GM12875 (cell line): ENCODE measurements at regions not wholly inside any gene's neighbourhood (a gene's known extent, or its start where the extent isn't known, plus 50 kb on each side); places are given as distances from the start of the nearest gene placed in this dataset.

Source experiments
- H3K4me3 ChIP-seq: one replicate; pipeline ENCODE4 v1.5.1; 2011; ENCODE audit warnings: low read depth, low read length, control low read depth
- TF ChIP-seq, protein P1 (sequence below): IDR thresholded peaks from 2 replicates; pipeline ENCODE4 v1.5.1; 2011; ENCODE audit warnings: low read depth, mild to moderate bottlenecking, control low read depth, inconsistent platforms, low read length, moderate library complexity, borderline replicate concordance; ENCODE audit not compliant: insufficient read depth

DNA sequence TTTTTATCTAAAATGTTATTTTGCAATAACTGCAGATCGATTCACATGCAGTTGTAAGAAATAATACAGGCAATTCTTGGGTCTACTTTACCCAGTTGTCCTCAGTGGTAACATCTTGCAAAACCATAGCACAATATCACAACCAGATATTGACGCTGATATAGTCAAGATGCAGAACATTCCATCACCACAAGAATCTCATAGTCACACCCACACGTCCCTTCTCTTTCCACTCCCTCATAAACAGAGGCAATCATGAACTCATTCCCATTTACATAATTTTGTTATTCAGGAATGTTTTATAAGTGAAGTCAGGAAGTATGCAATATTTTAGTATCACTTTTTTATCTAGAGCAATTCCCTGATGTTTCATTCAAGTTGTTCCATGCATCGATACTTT, 797.5 kb upstream of the RAB6C start:
- TF ChIP-seq, protein P1, sequence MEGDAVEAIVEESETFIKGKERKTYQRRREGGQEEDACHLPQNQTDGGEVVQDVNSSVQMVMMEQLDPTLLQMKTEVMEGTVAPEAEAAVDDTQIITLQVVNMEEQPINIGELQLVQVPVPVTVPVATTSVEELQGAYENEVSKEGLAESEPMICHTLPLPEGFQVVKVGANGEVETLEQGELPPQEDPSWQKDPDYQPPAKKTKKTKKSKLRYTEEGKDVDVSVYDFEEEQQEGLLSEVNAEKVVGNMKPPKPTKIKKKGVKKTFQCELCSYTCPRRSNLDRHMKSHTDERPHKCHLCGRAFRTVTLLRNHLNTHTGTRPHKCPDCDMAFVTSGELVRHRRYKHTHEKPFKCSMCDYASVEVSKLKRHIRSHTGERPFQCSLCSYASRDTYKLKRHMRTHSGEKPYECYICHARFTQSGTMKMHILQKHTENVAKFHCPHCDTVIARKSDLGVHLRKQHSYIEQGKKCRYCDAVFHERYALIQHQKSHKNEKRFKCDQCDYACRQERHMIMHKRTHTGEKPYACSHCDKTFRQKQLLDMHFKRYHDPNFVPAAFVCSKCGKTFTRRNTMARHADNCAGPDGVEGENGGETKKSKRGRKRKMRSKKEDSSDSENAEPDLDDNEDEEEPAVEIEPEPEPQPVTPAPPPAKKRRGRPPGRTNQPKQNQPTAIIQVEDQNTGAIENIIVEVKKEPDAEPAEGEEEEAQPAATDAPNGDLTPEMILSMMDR = no peak
- H3K4me3 ChIP-seq = no peak overlapping the region

DNA sequence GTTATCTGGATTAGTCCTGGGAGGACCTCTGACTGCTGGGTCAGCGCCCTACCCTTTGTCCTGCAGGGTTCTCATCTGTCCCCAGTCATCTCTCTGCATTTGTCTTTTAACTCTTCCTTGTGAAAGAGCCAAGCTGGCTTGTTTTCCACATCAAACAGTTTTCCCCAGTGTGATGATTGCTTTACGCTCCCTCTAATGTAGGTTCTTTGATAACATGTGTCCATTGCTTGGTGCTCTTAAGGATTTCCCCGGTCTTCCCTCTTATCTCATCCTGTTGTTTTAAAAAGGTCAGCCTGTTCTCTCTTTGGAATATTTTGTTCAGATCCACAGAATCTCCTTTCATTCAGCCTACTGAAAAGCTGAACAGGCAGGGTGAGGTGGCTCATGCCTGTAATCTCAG, 792.1 kb upstream of the RAB6C start:
- TF ChIP-seq, protein P1 = no peak
- H3K4me3 ChIP-seq = no peak overlapping the region

DNA sequence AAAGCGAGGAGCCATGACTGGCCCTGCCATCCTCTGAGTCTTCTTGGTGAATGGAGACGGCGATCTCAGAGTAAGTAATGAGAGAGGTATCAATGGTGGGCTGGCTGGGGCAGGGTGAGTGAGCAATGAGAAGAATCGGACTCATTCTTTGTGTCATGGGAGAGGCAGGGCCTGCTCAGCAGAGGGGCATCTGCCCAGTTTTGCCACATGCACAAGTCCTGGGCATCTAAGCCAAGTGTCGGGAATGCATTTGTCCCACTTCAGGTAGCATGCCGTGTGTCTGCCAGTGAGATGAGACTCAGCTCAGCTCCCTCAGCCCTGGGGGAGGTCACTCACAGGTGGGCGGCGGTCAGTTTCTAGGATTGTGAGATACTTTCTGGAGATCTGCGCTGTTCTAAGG, 791.0 kb upstream of the RAB6C start:
- TF ChIP-seq, protein P1 = no peak
- H3K4me3 ChIP-seq = no peak overlapping the region

DNA sequence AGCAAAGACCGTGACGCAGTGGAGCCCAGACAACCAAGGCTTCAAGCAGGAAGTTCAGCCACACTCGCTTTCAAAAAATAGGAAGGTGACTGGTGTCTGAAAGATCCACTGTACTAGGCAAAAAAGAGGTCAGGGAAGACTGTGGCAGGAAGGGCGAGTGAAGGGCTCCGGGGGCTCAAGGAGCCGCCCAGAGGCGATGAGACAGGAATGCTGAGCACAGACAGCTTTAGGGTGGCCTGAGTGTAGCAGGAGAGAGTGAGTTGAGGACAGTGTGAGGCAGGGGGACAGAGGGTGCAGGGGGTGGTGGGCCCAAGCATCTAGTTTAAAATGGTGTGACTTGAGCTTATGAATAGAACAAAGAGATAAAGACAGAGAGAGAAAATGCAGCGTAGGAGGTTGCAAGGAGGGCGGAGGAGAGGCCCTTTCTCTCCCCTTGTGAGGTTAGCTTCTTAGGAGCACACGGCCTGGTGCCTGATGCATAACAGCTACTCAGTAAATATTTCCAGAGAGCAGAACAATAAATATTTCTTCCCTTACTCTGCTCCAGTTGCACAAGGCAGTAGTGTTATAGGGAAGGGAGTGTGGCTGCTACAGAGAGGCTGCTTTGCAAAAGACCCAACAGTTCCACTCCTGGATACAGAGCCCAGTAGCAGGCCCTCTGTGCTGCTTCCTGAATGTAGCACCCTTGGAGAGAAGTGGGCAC, 789.7 kb upstream of the RAB6C start:
- no peak overlapping the region for H3K4me3 ChIP-seq
- TF ChIP-seq, protein P1 = no peak

DNA sequence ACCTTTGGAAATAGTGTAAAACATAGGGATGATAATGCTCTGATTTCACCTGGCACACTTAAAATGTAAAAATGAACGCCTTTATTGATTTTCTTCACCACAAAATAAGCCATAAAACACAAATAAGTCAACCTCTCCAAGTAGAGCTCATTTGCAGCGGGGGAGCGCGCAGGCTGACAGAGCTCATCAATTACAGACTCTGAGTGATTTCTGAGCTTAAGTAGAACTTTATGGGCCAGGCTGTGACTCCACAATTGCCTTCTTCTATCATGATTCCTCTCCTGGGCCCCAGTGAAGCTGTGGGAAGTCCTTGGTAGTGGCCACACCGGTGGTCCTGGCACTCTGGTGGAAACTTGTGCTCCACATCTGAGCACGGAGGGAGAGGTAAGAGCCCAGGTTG, 789.0 kb upstream of the RAB6C start:
- TF ChIP-seq, protein P1 = no peak
- H3K4me3 ChIP-seq = no peak overlapping the region

DNA sequence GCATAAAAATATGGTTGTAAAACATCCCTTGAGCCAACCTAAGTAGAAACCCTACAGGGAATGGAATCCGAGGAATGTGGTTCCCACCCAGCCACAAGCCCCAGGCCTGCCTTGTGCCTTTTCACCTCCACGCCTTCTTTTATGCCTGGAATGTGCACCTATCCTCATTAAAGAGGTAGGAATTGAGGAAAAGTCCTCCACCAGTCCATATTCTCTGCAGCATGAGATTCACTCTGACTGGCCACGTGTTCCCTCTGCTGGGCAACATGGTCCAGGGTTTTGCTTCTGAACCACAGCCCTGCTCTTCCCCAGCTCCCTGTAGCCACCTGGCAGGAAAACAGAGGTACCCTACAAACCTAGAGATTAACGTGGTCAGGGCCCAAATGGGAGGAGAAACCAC, 787.9 kb upstream of the RAB6C start:
- H3K4me3 ChIP-seq = no peak overlapping the region
- TF ChIP-seq, protein P1 = no peak

DNA sequence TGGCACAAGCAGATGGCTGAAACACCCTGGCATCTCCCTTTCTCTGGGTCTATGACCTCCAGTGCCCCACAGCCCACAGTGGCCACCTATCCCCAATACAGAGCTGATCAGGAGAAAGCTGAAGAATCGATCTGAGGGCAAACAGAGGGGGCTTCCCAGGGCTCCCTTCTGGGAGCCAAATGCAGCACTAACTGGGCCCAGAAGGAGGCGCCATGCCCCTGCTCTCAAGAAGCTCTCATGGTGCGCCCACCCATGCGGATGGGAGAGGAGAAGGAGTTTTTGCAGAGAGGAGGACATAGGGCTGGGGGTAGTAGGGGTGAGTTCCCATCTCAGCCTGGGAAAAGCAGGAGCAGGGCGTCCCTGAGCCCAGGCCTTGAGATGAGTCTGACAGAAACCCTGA, 787.3 kb upstream of the RAB6C start:
- TF ChIP-seq, protein P1 = peak; percentile 70
- no peak overlapping the region for H3K4me3 ChIP-seq
